Mesenchymal stem cell (in vitro differentiated cells and primary cell): ENCODE measurements at regions not wholly inside any gene's neighbourhood (a gene's known extent, or its start where the extent isn't known, plus 50 kb on each side); places are given as distances from the start of the nearest gene placed in this dataset.

Source experiments
- DNase-seq: peaks from one replicate; pipeline ENCODE4 v3.0.0-alpha.2; 2013
- H2AFZ ChIP-seq: one replicate; pipeline ENCODE4 v1.6.1; 2013; ENCODE audit warnings: low read depth, mild to moderate bottlenecking, control low read depth, inconsistent platforms, low read length, moderate library complexity
- H2AK5ac ChIP-seq: 2 replicates; pipeline ENCODE4 v1.6.1; 2013; ENCODE audit warnings: low read length, moderate library complexity, mild to moderate bottlenecking, inconsistent platforms; ENCODE audit not compliant: severe bottlenecking
- H2BK120ac ChIP-seq: one replicate; pipeline ENCODE4 v1.6.1; 2013; ENCODE audit warnings: low read depth, mild to moderate bottlenecking, inconsistent platforms, low read length, moderate library complexity
- H2BK12ac ChIP-seq, 2 experiments: one replicate each; pipeline ENCODE4 v1.6.1; 2013; ENCODE audit warnings: inconsistent platforms in 2 of 2, low read length in 2 of 2, mild to moderate bottlenecking in 2 of 2, moderate library complexity in 2 of 2, control low read depth in 1 of 2
- H2BK15ac ChIP-seq: one replicate; pipeline ENCODE4 v1.6.1; 2013; ENCODE audit warnings: mild to moderate bottlenecking, low read depth, inconsistent platforms; ENCODE audit not compliant: poor library complexity, severe bottlenecking
- H2BK5ac ChIP-seq: 2 replicates; pipeline ENCODE4 v1.6.1; 2013; ENCODE audit warnings: low read depth, mild to moderate bottlenecking, low read length, control low read depth, inconsistent platforms; ENCODE audit not compliant: poor library complexity, severe bottlenecking
- H3K14ac ChIP-seq, 2 experiments: one replicate each; pipeline ENCODE4 v1.6.1; 2013; ENCODE audit warnings: inconsistent platforms in 2 of 2, low read length in 2 of 2, control low read depth in 1 of 2, mild to moderate bottlenecking in 1 of 2, moderate library complexity in 1 of 2
- H3K18ac ChIP-seq, 2 experiments: one replicate each; pipeline ENCODE4 v1.6.1; 2013; ENCODE audit warnings: inconsistent platforms in 2 of 2, low read length in 2 of 2, control low read depth in 1 of 2, low read depth in 1 of 2, mild to moderate bottlenecking in 1 of 2
- H3K23ac ChIP-seq, 2 experiments: one replicate each; pipeline ENCODE4 v1.6.1; 2013; ENCODE audit warnings: inconsistent platforms in 2 of 2, low read length in 2 of 2, mild to moderate bottlenecking in 2 of 2, moderate library complexity in 2 of 2, control low read depth in 1 of 2
- H3K27ac ChIP-seq: 2 replicates; pipeline ENCODE4 v1.5.1; 2013; ENCODE audit warnings: mild to moderate bottlenecking, moderate library complexity, low read length, control low read depth, inconsistent platforms; ENCODE audit not compliant: poor library complexity, severe bottlenecking
- H3K27me3 ChIP-seq, 2 experiments: 2 replicates each; pipeline versions ENCODE4 v1.6.1 to v1.7.0; 2013; ENCODE audit warnings: low read length in 2 of 2, mild to moderate bottlenecking in 2 of 2, moderate library complexity in 2 of 2, control low read depth in 1 of 2, inconsistent platforms in 1 of 2; ENCODE audit not compliant: control insufficient read depth in 1 of 2, insufficient read depth in 1 of 2
- H3K36me3 ChIP-seq, 2 experiments: 2 replicates each; pipeline versions ENCODE4 v1.6.1 to v1.7.0; 2013; ENCODE audit warnings: low read length in 2 of 2, control low read depth in 1 of 2, inconsistent platforms in 1 of 2, low read depth in 1 of 2, mild to moderate bottlenecking in 1 of 2; ENCODE audit not compliant: insufficient read depth in 2 of 2, control insufficient read depth in 1 of 2
- H3K4ac ChIP-seq, 2 experiments: one replicate each; pipeline ENCODE4 v1.6.1; 2013; ENCODE audit warnings: inconsistent platforms in 2 of 2, low read length in 2 of 2, mild to moderate bottlenecking in 2 of 2, moderate library complexity in 2 of 2, control low read depth in 1 of 2, low read depth in 1 of 2
- H3K4me1 ChIP-seq: 2 replicates; pipeline ENCODE4 v1.6.1; 2013; ENCODE audit warnings: low read depth, low read length, control low read depth; ENCODE audit not compliant: control insufficient read depth, insufficient read depth
- H3K4me2 ChIP-seq: 2 replicates; pipeline ENCODE4 v1.6.1; 2013; ENCODE audit warnings: low read length, mild to moderate bottlenecking, inconsistent platforms; ENCODE audit not compliant: poor library complexity, severe bottlenecking
- H3K4me3 ChIP-seq, 2 experiments: 2 replicates each; pipeline versions ENCODE4 v1.5.1 to v1.7.0; 2013; ENCODE audit warnings: low read length in 2 of 2, mild to moderate bottlenecking in 2 of 2, control low read depth in 1 of 2, low read depth in 1 of 2; ENCODE audit not compliant: insufficient read depth in 1 of 2
- H3K79me1 ChIP-seq: replicated peaks from 2 replicates; pipeline ENCODE4 v1.6.1; 2013; ENCODE audit warnings: mild to moderate bottlenecking, control low read depth, low read length, inconsistent platforms; ENCODE audit not compliant: poor library complexity, severe bottlenecking
- H3K9ac ChIP-seq: 2 replicates; pipeline ENCODE4 v1.7.0; 2013; ENCODE audit warnings: mild to moderate bottlenecking, low read length, moderate library complexity
- H3K9me3 ChIP-seq: 2 replicates; pipeline ENCODE4 v1.7.0; 2013; ENCODE audit warnings: mild to moderate bottlenecking, low read length; ENCODE audit not compliant: control insufficient read depth
- H4K8ac ChIP-seq: one replicate; pipeline ENCODE4 v1.6.1; 2013; ENCODE audit warnings: inconsistent platforms, mild to moderate bottlenecking, low read length, moderate library complexity
- H4K91ac ChIP-seq: one replicate; pipeline ENCODE4 v1.6.1; 2013; ENCODE audit warnings: mild to moderate bottlenecking, low read length, inconsistent platforms
- WGBS: methylation state at CpG from one replicate; pipeline ENCODE4 v1.1.7; 2013; ENCODE audit warnings: mixed read lengths; 5-methylcytosine and 5-hydroxymethylcytosine counted together

- H3K9ac ChIP-seq = no peak overlapping the region
- no peak overlapping the region for H4K8ac ChIP-seq
- H4K91ac ChIP-seq = no peak overlapping the region
- H2AK5ac ChIP-seq = no peak overlapping the region
- H3K4ac ChIP-seq = no peak overlapping the region
- H3K36me3 ChIP-seq = no peaks in the 10 kb centered on the region
- no peak overlapping the region for H2BK120ac ChIP-seq
- 71% methylated on average over 11 of the region's 11 CpGs for WGBS
- no peak overlapping the region for H3K4me3 ChIP-seq
- H2BK5ac ChIP-seq = no peak overlapping the region
- H3K27ac ChIP-seq = no peak overlapping the region
- H3K4me2 ChIP-seq = no peak overlapping the region
- H3K14ac ChIP-seq = no peak overlapping the region
- H3K4me1 ChIP-seq = no peaks in the 10 kb centered on the region
- H3K18ac ChIP-seq = no peak overlapping the region
- no peak overlapping the region for H2AFZ ChIP-seq
- no peak overlapping the region for H2BK12ac ChIP-seq
- no peaks in the 10 kb centered on the region for H3K9me3 ChIP-seq
- no peak for DNase-seq
- peaks cover 12 to 13% of the 10 kb centered on the region in 2 experiments for H3K27me3 ChIP-seq
- no peak overlapping the region for H3K23ac ChIP-seq
- no peak overlapping the region for H2BK15ac ChIP-seq
- no peaks in the 10 kb centered on the region for H3K79me1 ChIP-seq
Observed at GRCh38 chr11:129737831-129738230, 77.8 kb upstream of the TMEM45B start.

GRCh38 chr11:129738242-129738641 lies 77.4 kb upstream of the TMEM45B start:
- WGBS = 84% methylated on average over 2 of the region's 2 CpGs
- DNase-seq = no peak
- Histone ChIP-seq H3K4me2 (no peak overlapping the region), H3K23ac (no peak overlapping the region), H2BK5ac (no peak overlapping the region), H3K9me3 (no peaks in the 10 kb centered on the region), H4K91ac (no peak overlapping the region), H2BK15ac (no peak overlapping the region), H3K4me1 (no peaks in the 10 kb centered on the region), H2BK120ac (no peak overlapping the region), H3K36me3 (no peaks in the 10 kb centered on the region), H3K79me1 (no peaks in the 10 kb centered on the region), H4K8ac (no peak overlapping the region), H3K4ac (no peak overlapping the region), H3K4me3 (no peak overlapping the region), H2BK12ac (no peak overlapping the region), H3K14ac (no peak overlapping the region), H2AK5ac (no peak overlapping the region), H3K27me3 (peaks cover 11 to 16% of the 10 kb centered on the region in 2 experiments), H3K18ac (no peak overlapping the region), H2AFZ (no peak overlapping the region), H3K9ac (no peak overlapping the region), H3K27ac (no peak overlapping the region)

GRCh38 chr11:129739339-129739738 lies 76.3 kb upstream of the TMEM45B start:
- Histone ChIP-seq H3K4me3 (no peak overlapping the region), H3K36me3 (no peaks in the 10 kb centered on the region), H3K18ac (no peak overlapping the region), H3K27ac (no peak overlapping the region), H3K9me3 (no peaks in the 10 kb centered on the region), H4K8ac (no peak overlapping the region), H3K9ac (no peak overlapping the region), H3K4me1 (no peaks in the 10 kb centered on the region), H3K23ac (no peak overlapping the region), H3K14ac (no peak overlapping the region), H2BK120ac (no peak overlapping the region), H3K27me3 (peaks cover 3 to 26% of the 10 kb centered on the region in 2 experiments), H2BK15ac (no peak overlapping the region), H2AK5ac (no peak overlapping the region), H4K91ac (no peak overlapping the region), H3K4me2 (no peak overlapping the region), H2BK5ac (no peak overlapping the region), H3K79me1 (no peaks in the 10 kb centered on the region), H3K4ac (no peak overlapping the region), H2AFZ (no peak overlapping the region), H2BK12ac (no peak overlapping the region)
- 94% methylated on average over 4 of the region's 4 CpGs for WGBS
- DNase-seq = no peak

GRCh38 chr11:129740125-129740719 lies 75.4 kb upstream of the TMEM45B start:
- no peaks in the 10 kb centered on the region for H3K36me3 ChIP-seq
- no peaks in the 10 kb centered on the region for H3K9me3 ChIP-seq
- WGBS = 94% methylated on average over 2 of the region's 4 CpGs
- no peak overlapping the region for H2BK12ac ChIP-seq
- no peak overlapping the region for H3K27ac ChIP-seq
- H3K4me2 ChIP-seq = no peak overlapping the region
- no peak overlapping the region for H3K23ac ChIP-seq
- H3K79me1 ChIP-seq = no peaks in the 10 kb centered on the region
- no peak overlapping the region for H2BK15ac ChIP-seq
- H2AFZ ChIP-seq = no peak overlapping the region
- H2AK5ac ChIP-seq = no peak overlapping the region
- no peak overlapping the region for H4K91ac ChIP-seq
- H4K8ac ChIP-seq = no peak overlapping the region
- H3K27me3 ChIP-seq = peaks cover 3 to 27% of the 10 kb centered on the region in 2 experiments
- DNase-seq = no peak
- no peak overlapping the region for H2BK5ac ChIP-seq
- H3K18ac ChIP-seq = no peak overlapping the region
- H3K14ac ChIP-seq = no peak overlapping the region
- H2BK120ac ChIP-seq = no peak overlapping the region
- no peak overlapping the region for H3K4ac ChIP-seq
- H3K4me1 ChIP-seq = no peaks in the 10 kb centered on the region
- no peak overlapping the region for H3K4me3 ChIP-seq
- no peak overlapping the region for H3K9ac ChIP-seq
